Left lung (tissue), 4 donors: ENCODE measurements at regions not wholly inside any gene's neighbourhood (a gene's known extent, or its start where the extent isn't known, plus 50 kb on each side); places are given as distances from the start of the nearest gene placed in this dataset.

ENCODE experiments used
- ATAC-seq: fragments of 200-7000 bp; cut with Tn5 transposase; one replicate; pipeline ENCODE4 v1.9.1; 2020; ENCODE audit warnings: moderate library complexity
- DNase-seq, 4 donors: peaks; one replicate each; pipeline ENCODE4 v3.0.0-alpha.2; 2013 to 2020
- H3K27ac ChIP-seq, 2 donors: fragments of 200-600 bp; sonication (generic) in 1 of 2; one replicate each; pipeline versions ENCODE4 v1.5.0 to v1.8.0; 2020 to 2021
- H3K27me3 ChIP-seq, 2 donors: fragments of 200-600 bp; sonication (generic) in 1 of 2; one replicate each; pipeline versions ENCODE4 v1.5.0 to v1.8.0; 2020 to 2021
- H3K36me3 ChIP-seq, 2 donors: fragments of 200-600 bp; sonication (generic) in 1 of 2; one replicate each; pipeline versions ENCODE4 v1.5.0 to v1.8.0; 2020 to 2021
- H3K4me1 ChIP-seq, 2 donors: fragments of 200-600 bp; one replicate each; pipeline ENCODE4 v1.8.0; 2021
- H3K4me3 ChIP-seq, 2 donors: fragments of 200-600 bp; sonication (generic) in 1 of 2; one replicate each; pipeline versions ENCODE4 v1.5.0 to v1.8.0; 2020 to 2021; ENCODE audit warnings: mild to moderate bottlenecking in 1 of 2
- H3K9me3 ChIP-seq, 2 donors: fragments of 200-600 bp; sonication (generic) in 1 of 2; one replicate each; pipeline versions ENCODE4 v1.5.0 to v1.8.0; 2020 to 2021
- intact Hi-C, 2 donors: fragments of 100-400 bp; cut with DNase I; formaldehyde crosslinking; loops; one replicate each; pipeline versions ENCODE4 v1.11.2 to v1.14.2; 2022
- TF ChIP-seq, protein P1 (sequence below), 2 donors: fragments of 200-600 bp; sonication (generic) in 1 of 2; IDR thresholded peaks; one replicate each; pipeline versions ENCODE4 v1.5.0 to v1.8.0; 2021; ENCODE audit warnings: antibody characterized with exemption in 2 of 2
- donor health status: DM: no; HTN: yes; CAD: no.
- donor health status: DM: no; HTN: no; CAD: no.

DNA sequence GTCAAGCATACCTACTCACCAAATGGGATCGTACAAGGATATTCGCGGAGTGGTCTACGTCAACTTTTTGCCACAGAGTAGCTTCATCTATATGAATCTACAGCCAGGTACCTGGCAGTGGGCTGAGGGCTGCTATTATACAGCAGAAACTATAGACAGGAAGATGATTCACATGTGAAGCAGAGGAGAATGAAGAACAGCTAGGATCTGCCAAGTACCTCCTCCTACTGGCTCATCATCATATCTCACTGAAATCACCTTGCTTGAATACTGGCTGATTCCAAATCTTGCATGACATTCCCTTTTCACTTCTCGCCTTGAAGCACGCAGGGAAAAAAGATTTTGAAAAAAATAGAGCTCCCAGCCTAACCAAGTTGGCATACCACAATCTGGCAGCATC lies 488.7 kb upstream of the NRSN1 start:
- DNase-seq (no peak), ATAC-seq (no peak)
- no peaks in the 10 kb centered on the region for H3K36me3 ChIP-seq
- no peak overlapping the region for H3K4me3 ChIP-seq
- no peaks in the 10 kb centered on the region for H3K27me3 ChIP-seq
- no peaks in the 10 kb centered on the region for H3K4me1 ChIP-seq
- no peak overlapping the region for H3K27ac ChIP-seq
- H3K9me3 ChIP-seq = no peaks in the 10 kb centered on the region
- intact Hi-C loops = no loop called here
- TF ChIP-seq, protein P1, sequence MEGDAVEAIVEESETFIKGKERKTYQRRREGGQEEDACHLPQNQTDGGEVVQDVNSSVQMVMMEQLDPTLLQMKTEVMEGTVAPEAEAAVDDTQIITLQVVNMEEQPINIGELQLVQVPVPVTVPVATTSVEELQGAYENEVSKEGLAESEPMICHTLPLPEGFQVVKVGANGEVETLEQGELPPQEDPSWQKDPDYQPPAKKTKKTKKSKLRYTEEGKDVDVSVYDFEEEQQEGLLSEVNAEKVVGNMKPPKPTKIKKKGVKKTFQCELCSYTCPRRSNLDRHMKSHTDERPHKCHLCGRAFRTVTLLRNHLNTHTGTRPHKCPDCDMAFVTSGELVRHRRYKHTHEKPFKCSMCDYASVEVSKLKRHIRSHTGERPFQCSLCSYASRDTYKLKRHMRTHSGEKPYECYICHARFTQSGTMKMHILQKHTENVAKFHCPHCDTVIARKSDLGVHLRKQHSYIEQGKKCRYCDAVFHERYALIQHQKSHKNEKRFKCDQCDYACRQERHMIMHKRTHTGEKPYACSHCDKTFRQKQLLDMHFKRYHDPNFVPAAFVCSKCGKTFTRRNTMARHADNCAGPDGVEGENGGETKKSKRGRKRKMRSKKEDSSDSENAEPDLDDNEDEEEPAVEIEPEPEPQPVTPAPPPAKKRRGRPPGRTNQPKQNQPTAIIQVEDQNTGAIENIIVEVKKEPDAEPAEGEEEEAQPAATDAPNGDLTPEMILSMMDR (IDR thresholded peaks at IDR 0.05) = no peak

DNA sequence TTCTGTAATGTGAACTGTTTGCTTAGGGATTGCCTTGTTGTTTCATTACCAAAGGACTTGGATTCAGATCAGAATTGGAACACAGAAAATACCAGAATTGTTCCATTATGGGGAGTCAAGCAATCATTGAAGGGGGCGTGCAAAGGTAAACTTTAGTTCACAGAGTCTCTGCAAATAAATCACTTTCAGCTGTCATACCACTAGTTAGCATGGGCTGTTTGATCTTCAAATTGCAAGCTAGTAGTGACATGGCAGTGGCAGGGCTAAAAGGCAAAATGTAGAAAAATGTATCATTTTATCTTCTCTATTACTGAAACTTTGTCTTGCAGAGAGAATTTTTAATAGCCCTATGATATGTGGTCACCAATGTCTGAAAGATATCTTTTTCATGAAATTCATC lies 483.2 kb upstream of the NRSN1 start:
- DNase-seq (no peak), ATAC-seq (no peak)
- no peaks in the 10 kb centered on the region for H3K27me3 ChIP-seq
- no peak overlapping the region for H3K27ac ChIP-seq
- intact Hi-C loops = no loop called here
- H3K9me3 ChIP-seq = no peaks in the 10 kb centered on the region
- TF ChIP-seq, protein P1 (IDR thresholded peaks at IDR 0.05) = no peak
- H3K36me3 ChIP-seq = no peaks in the 10 kb centered on the region
- no peaks in the 10 kb centered on the region for H3K4me1 ChIP-seq
- H3K4me3 ChIP-seq = no peak overlapping the region

DNA sequence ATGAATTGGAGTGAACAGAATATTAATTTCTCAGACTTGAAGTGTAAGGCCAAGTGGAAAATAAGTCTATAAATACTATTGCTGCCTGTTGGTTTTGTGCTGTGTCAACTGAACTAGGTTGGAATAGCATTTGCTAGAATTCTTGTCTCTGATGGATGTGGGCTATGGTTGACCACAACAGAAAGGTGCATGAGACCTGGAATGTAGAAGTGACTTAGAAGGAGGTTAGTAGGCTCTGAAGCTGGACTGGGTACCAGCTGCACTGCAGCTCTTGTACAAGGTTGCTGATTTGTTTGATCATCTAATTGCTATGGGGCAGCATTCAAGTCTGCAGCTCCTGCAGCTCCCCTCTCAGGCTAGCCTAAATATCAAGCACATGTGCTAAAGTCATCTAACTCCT lies 479.0 kb upstream of the NRSN1 start:
- Histone ChIP-seq H3K4me1 (no peaks in the 10 kb centered on the region), H3K4me3 (no peak overlapping the region), H3K27ac (no peak overlapping the region), H3K27me3 (no peaks in the 10 kb centered on the region), H3K9me3 (no peaks in the 10 kb centered on the region), H3K36me3 (no peaks in the 10 kb centered on the region)
- intact Hi-C loops = no loop called here
- TF ChIP-seq, protein P1 (IDR thresholded peaks at IDR 0.05) = no peak
- DNase-seq = no peak
- no peak for ATAC-seq

DNA sequence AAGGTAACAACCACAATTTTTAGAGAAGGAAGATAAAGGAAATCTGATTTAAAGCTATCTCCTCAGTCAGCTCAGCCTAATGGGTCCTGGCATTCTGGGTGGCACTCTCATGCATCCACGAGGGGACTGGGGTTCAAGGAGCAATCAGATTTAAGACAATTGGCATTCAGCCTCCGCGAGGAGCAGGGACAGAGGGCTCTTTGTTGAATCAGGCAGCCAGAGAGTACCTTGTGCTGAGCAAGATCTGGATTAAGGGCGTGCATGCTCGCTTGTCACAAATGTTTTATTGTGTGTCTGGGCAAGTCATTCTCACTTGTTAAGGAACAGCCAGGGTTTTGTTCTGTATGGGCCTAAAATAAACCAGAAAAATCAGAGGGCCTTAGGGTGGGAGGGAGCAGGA lies 475.3 kb upstream of the NRSN1 start:
- H3K4me1 ChIP-seq = no peaks in the 10 kb centered on the region
- H3K4me3 ChIP-seq = no peak overlapping the region
- no peaks in the 10 kb centered on the region for H3K9me3 ChIP-seq
- H3K36me3 ChIP-seq = no peaks in the 10 kb centered on the region
- no peak overlapping the region for H3K27ac ChIP-seq
- DNase-seq (no peak), ATAC-seq (no peak)
- H3K27me3 ChIP-seq = no peaks in the 10 kb centered on the region
- intact Hi-C loops = no loop called here
- TF ChIP-seq, protein P1 (IDR thresholded peaks at IDR 0.05) = no peak

DNA sequence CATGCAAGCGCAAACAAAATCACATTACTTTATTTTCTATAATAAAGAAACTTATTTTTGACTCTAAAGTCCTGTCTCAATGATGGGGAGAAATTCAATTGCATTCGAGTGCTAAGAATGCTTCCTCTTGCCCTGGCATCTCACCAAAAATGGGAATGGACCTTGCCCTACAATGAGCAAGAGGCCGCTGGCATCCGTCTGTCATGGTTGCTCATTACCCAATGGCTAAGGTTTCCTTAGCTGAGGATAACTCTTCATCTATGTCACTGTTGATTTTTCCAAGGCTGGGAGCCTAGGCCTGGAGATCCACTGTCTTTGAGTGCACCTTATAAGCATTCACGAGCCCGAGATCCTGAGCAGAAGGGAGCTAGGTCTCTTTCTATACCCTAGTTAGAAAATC lies 471.3 kb upstream of the NRSN1 start:
- no peaks in the 10 kb centered on the region for H3K36me3 ChIP-seq
- DNase-seq (no peak), ATAC-seq (no peak)
- intact Hi-C loops = no loop called here
- TF ChIP-seq, protein P1 (IDR thresholded peaks at IDR 0.05) = no peak
- no peaks in the 10 kb centered on the region for H3K27me3 ChIP-seq
- H3K4me1 ChIP-seq = no peaks in the 10 kb centered on the region
- no peak overlapping the region for H3K4me3 ChIP-seq
- no peaks in the 10 kb centered on the region for H3K9me3 ChIP-seq
- no peak overlapping the region for H3K27ac ChIP-seq
